Subcutaneous abdominal adipose tissue (tissue), 5 donors: ENCODE measurements at regions not wholly inside any gene's neighbourhood (a gene's known extent, or its start where the extent isn't known, plus 50 kb on each side); places are given as distances from the start of the nearest gene placed in this dataset.
"Not testable (repeated sequence)": the region's sequence is repeated elsewhere in the genome, so short reads cannot be mapped to it uniquely, and the experiment has no call there.

ENCODE experiments used
- H3K27ac ChIP-seq: one replicate; pipeline ENCODE4 v1.7.0; 2013; ENCODE audit warnings: low read depth, mild to moderate bottlenecking, inconsistent platforms, low read length, moderate library complexity
- H3K27me3 ChIP-seq, 5 donors: one replicate each; pipeline ENCODE4 v1.7.0; 2013; ENCODE audit warnings: low read length in 5 of 5, inconsistent platforms in 1 of 5; ENCODE audit not compliant: control insufficient read depth in 5 of 5, insufficient read depth in 4 of 5
- H3K36me3 ChIP-seq, 5 donors: one replicate each; pipeline ENCODE4 v1.7.0; 2013; ENCODE audit warnings: low read length in 5 of 5; ENCODE audit not compliant: control insufficient read depth in 5 of 5, insufficient read depth in 5 of 5
- H3K4me1 ChIP-seq, 5 donors: one replicate each; pipeline ENCODE4 v1.7.0; 2013; ENCODE audit warnings: low read length in 5 of 5, mild to moderate bottlenecking in 3 of 5, moderate library complexity in 1 of 5; ENCODE audit not compliant: control insufficient read depth in 5 of 5, insufficient read depth in 5 of 5
- H3K4me3 ChIP-seq, 5 donors: one replicate each; pipeline ENCODE4 v1.7.0; 2013; ENCODE audit warnings: low read length in 5 of 5, low read depth in 1 of 5
- H3K9ac ChIP-seq, 5 donors: one replicate each; pipeline ENCODE4 v1.7.0; 2013; ENCODE audit warnings: low read length in 5 of 5, mild to moderate bottlenecking in 4 of 5, moderate library complexity in 3 of 5
- H3K9me3 ChIP-seq, 5 donors: one replicate each; pipeline ENCODE4 v1.7.0; 2013; ENCODE audit warnings: low read length in 5 of 5; ENCODE audit not compliant: control insufficient read depth in 5 of 5
- donor health status: healthy.
- donor health status: healthy.
- donor health status: healthy.
- donor health status: healthy.
- donor health status: healthy.

- H3K27me3 ChIP-seq, H3K9me3 ChIP-seq, H3K4me3 ChIP-seq, H3K36me3 ChIP-seq, H3K27ac ChIP-seq, H3K4me1 ChIP-seq, H3K9ac ChIP-seq: not testable (repeated sequence)
Measured at GRCh38 chr12:31807081-31807772, 78.4 kb upstream of the AMN1 start.

GRCh38 chr12:31805681-31806080 is 76.9 kb upstream of the AMN1 start:
- H3K27me3 ChIP-seq, H3K36me3 ChIP-seq, H3K27ac ChIP-seq: not testable (repeated sequence)

DNA sequence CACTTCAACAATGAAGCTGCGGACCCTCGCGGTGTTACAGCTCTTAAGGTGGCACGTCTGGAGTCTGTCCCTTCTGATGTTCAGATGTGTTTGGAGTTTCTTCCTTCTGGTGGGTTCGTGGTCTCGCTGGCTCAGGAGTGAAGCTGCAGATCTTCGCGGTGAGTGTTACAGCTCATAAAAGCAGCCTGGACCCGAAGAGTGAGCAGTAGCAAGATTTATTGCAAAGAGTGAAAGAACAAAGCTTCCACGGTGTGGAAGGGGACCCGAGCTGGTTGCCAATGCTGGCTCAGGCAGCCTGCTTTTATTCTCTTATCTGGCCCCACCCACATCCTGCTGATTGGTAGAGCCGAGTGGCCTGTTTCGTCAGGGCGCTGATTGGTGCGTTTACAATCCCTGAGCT is 75.9 kb upstream of the AMN1 start:
- not testable (repeated sequence) for H3K4me3 ChIP-seq, H3K27ac ChIP-seq, H3K36me3 ChIP-seq, H3K4me1 ChIP-seq, H3K27me3 ChIP-seq, H3K9me3 ChIP-seq, H3K9ac ChIP-seq

More at GRCh38 chr12:31805681-31806080, 76.9 kb upstream of the AMN1 start:
- H3K4me3 ChIP-seq, H3K4me1 ChIP-seq, H3K9ac ChIP-seq, H3K9me3 ChIP-seq: not testable (repeated sequence)

DNA sequence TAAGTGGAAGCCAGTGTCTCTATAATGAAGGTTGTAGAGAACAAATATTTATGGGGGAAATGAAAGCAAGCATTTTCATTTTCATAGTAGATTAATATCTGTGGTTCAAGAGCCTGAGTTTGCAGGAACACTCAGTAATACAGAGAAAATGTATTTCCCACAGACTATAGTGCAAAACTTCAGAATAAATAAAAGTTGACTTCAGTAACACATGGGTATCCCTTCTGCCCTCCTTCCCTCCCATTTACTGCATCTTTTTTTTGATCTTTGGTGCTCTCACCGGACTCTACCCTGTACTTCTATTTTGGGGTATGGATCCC is 75.3 kb upstream of the AMN1 start:
- H3K27me3 ChIP-seq, result no peaks in the 10 kb centered on the region
- no peaks in the 10 kb centered on the region for H3K36me3 ChIP-seq
- H3K9ac ChIP-seq, result no peak overlapping the region
- H3K9me3 ChIP-seq, result no peaks in the 10 kb centered on the region
- no peaks in the 10 kb centered on the region for H3K4me1 ChIP-seq
- no peak overlapping the region for H3K4me3 ChIP-seq
- H3K27ac ChIP-seq, result no peak overlapping the region

DNA sequence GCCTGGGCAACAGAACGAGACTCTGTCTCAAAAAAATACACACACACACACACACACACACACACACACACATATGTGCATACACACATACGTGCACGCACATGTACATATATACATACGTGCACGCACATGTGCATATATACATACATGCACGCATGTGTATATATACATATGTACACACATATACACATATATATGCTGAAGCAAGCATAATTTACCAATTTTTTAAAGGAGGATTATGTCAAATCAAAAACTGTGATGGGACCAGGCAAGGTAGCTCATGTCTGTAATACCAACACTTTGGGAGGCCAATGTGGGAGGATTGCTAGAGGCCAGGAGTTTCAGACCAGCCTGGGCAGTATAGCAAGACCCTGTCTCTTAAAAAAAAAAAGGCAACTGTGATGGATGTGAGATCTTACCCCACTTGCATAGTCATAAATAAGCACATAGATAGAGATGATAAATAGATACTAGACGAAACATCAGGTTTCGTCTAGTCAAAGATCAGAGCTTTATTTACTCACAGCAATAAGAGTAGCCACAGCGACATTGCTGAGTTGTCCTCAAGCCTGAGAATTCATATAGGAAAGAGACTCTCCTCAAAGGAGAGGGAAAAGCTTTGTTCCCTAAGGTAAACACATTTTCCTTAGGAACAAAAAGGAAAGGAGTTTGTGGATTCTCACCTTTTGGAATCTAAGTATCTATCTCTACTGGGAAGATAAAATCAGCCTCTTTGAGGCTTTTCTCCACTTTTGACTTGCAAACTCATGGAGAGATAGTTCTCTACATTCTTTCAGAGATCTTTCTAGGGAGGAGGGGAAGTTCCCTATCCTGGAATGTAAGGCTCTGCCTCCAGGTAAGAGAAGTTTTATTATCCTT is 74.7 kb upstream of the AMN1 start:
- H3K27ac ChIP-seq, result no peak overlapping the region
- H3K36me3 ChIP-seq, result no peaks in the 10 kb centered on the region
- H3K27me3 ChIP-seq, result no peaks in the 10 kb centered on the region
- H3K9me3 ChIP-seq, result no peaks in the 10 kb centered on the region
- no peak overlapping the region for H3K9ac ChIP-seq
- no peak overlapping the region for H3K4me3 ChIP-seq
- no peaks in the 10 kb centered on the region for H3K4me1 ChIP-seq

DNA sequence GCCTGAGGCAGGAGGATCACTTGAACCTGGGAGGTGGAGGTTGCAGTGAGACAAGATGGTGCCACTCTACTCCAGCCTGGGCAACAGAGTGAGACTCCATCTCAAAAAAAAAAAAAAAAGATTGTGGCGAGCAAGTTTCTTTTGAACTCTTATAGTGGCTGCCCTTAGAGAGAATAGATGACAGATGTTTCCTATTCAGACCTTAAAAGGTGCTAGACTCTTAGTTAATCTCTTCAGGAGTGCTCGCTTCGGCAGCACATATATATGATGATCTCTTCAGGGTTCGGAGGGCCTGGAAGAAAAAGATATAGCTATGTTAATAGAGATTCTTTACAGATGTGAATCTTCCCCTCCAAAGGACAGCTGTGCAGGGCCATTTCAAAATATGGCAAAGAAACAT is 73.1 kb upstream of the AMN1 start:
- H3K36me3 ChIP-seq, result no peaks in the 10 kb centered on the region
- H3K9me3 ChIP-seq, result no peaks in the 10 kb centered on the region
- H3K4me1 ChIP-seq, result no peaks in the 10 kb centered on the region
- no peak overlapping the region for H3K9ac ChIP-seq
- H3K4me3 ChIP-seq, result no peak overlapping the region
- no peak overlapping the region for H3K27ac ChIP-seq
- no peaks in the 10 kb centered on the region for H3K27me3 ChIP-seq

- Histone ChIP-seq H3K36me3 (no peaks in the 10 kb centered on the region), H3K9ac (no peak overlapping the region), H3K9me3 (no peaks in the 10 kb centered on the region), H3K27ac (no peak overlapping the region), H3K27me3 (no peaks in the 10 kb centered on the region), H3K4me3 (no peak overlapping the region), H3K4me1 (no peaks in the 10 kb centered on the region)
Measured at GRCh38 chr12:31797230-31797872, 68.5 kb upstream of the AMN1 start.

DNA sequence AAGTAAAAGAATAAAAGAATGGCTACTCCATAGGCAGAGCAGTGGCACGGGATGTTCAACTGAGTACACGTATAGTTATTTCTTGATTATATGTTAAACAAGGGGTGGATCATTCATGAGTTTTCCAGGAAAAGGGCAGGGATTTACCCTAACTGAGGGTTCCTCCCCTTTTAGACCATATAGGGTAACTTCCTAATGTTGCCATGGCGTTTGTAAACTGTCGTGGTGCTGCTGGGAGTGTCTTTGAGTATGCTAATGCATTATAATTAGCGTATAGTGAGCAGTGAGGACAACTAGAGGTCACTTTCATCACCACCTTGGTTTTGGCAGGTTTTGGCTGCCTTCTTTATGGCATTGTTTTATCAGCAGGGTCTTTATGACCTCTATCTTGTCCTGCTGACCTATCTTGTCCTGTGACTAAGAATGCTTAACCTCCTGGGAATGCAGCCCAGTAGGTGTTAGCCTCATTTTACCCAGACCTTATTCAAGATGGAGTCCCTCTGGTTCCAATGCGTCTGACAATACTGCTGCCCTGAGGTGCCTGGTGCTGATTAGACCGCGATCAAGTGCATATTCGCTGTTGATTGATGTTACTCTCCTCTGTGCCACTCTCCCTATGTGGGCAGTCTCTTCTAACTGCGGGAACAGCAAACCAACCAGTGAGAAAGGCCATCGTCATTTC is 67.6 kb upstream of the AMN1 start:
- H3K9ac ChIP-seq, result no peak overlapping the region
- no peaks in the 10 kb centered on the region for H3K4me1 ChIP-seq
- no peaks in the 10 kb centered on the region for H3K36me3 ChIP-seq
- H3K27me3 ChIP-seq, result no peaks in the 10 kb centered on the region
- H3K27ac ChIP-seq, result no peak overlapping the region
- H3K4me3 ChIP-seq, result no peak overlapping the region
- H3K9me3 ChIP-seq, result no peaks in the 10 kb centered on the region

GRCh38 chr12:31794745-31795144 is 65.9 kb upstream of the AMN1 start:
- Histone ChIP-seq H3K36me3 (no peaks in the 10 kb centered on the region), H3K9ac (no peak overlapping the region), H3K4me3 (no peak overlapping the region), H3K9me3 (no peaks in the 10 kb centered on the region), H3K27ac (no peak overlapping the region), H3K4me1 (no peaks in the 10 kb centered on the region), H3K27me3 (no peaks in the 10 kb centered on the region)

GRCh38 chr12:31791265-31791664 is 62.4 kb upstream of the AMN1 start:
- H3K27me3 ChIP-seq, H3K27ac ChIP-seq, H3K4me1 ChIP-seq, H3K36me3 ChIP-seq, H3K9ac ChIP-seq, H3K9me3 ChIP-seq, H3K4me3 ChIP-seq: not testable (repeated sequence)
